ENCODE measurements at regions not wholly inside any gene's neighbourhood (a gene's known extent, or its start where the extent isn't known, plus 50 kb on each side); places are given as distances from the start of the nearest gene placed in this dataset.

DNA sequence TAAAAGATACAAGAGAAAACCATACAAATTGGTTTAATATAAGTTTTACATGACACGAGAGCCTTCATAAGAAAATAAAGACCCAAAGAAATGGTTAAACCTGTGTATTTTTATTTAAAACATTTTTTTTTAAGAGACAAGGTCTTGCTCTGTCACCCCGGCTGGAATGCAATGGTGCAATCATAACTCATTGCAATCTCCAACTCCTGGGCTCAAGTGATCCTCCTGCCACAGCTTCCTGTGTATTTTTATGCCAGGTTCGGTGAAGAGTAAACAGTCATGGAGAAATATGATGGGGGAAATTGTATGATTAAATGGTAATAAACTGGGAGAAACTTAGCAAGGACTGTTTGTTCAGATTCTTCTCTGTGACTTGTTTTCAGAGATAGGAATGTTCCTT is 441.0 kb downstream of the TUSC7 start:
- TF ChIP-seq CTCF (IDR thresholded peaks at IDR 0.05 in 8 of 11, conservative IDR thresholded peaks at IDR 0.05 in 3 of 11): no peak
- no peak for TF ChIP-seq POLR2A (IDR thresholded peaks at IDR 0.05)
- no peak for TF ChIP-seq POLR2AphosphoS5 (IDR thresholded peaks at IDR 0.05)

Data from spleen (tissue), 7 donors.